NCI-H524 treated with DMSO at 0.1 percent for 48 hours (cell line): ENCODE measurements at regions not wholly inside any gene's neighbourhood (a gene's known extent, or its start where the extent isn't known, plus 50 kb on each side); places are given as distances from the start of the nearest gene placed in this dataset.

Experiments used
- DNase-seq: peaks from one replicate; lab custom pipeline; 2025; lab: John Stamatoyannopoulos, UW

- no peak for DNase-seq
These were observed 142.8 kb downstream of the GADD45G start for GRCh38 chr9:89747596-89747995.

GRCh38 chr9:89748021-89748670 is 143.3 kb downstream of the GADD45G start:
- DNase-seq: no peak

GRCh38 chr9:89748831-89749499 is 144.2 kb downstream of the GADD45G start:
- DNase-seq: peak; percentile 3

- DNase-seq: no peak
These were observed 144.8 kb downstream of the GADD45G start for GRCh38 chr9:89749500-89750116.

- peak; percentile 27 for DNase-seq
These were observed 145.4 kb downstream of the GADD45G start for GRCh38 chr9:89750117-89750791.

- DNase-seq: no peak
These were observed 146.4 kb downstream of the GADD45G start for GRCh38 chr9:89751079-89751825.

- DNase-seq: no peak
These were observed 147.3 kb downstream of the GADD45G start for GRCh38 chr9:89752154-89752553.

GRCh38 chr9:89753472-89754055 is 148.8 kb downstream of the GADD45G start:
- no peak for DNase-seq

- no peak for DNase-seq
These were observed 149.4 kb downstream of the GADD45G start for GRCh38 chr9:89754193-89754592.

GRCh38 chr9:89755821-89756220 is 151.0 kb downstream of the GADD45G start:
- no peak for DNase-seq

GRCh38 chr9:89756891-89757537 is 152.2 kb downstream of the GADD45G start:
- no peak for DNase-seq

- DNase-seq: no peak
These were observed 153.1 kb downstream of the GADD45G start for GRCh38 chr9:89757776-89758528.

- DNase-seq: no peak
These were observed 154.8 kb downstream of the GADD45G start for GRCh38 chr9:89759572-89759971.

- no peak for DNase-seq
These were observed 155.3 kb downstream of the GADD45G start for GRCh38 chr9:89760123-89760522.

- no peak for DNase-seq
These were observed 159.4 kb downstream of the GADD45G start for GRCh38 chr9:89764217-89764616.

GRCh38 chr9:89765211-89765946 is 160.6 kb downstream of the GADD45G start:
- no peak for DNase-seq

- DNase-seq: no peak
These were observed 162.2 kb downstream of the GADD45G start for GRCh38 chr9:89766991-89767390.

- DNase-seq: no peak
These were observed 163.2 kb downstream of the GADD45G start for GRCh38 chr9:89768051-89768450.

- DNase-seq: no peak
These were observed 163.8 kb downstream of the GADD45G start for GRCh38 chr9:89768650-89769071.
